HG03439 (cell line): ENCODE measurements at regions not wholly inside any gene's neighbourhood (a gene's known extent, or its start where the extent isn't known, plus 50 kb on each side); places are given as distances from the start of the nearest gene placed in this dataset.

Experiments used
- ATAC-seq: cut with Tn5 transposase; IDR thresholded peaks from one replicate; pipeline ENCODE4 v1.9.1; 2021; ENCODE audit warnings: mild to moderate bottlenecking, moderate library complexity; ENCODE audit not compliant: unreplicated experiment

DNA sequence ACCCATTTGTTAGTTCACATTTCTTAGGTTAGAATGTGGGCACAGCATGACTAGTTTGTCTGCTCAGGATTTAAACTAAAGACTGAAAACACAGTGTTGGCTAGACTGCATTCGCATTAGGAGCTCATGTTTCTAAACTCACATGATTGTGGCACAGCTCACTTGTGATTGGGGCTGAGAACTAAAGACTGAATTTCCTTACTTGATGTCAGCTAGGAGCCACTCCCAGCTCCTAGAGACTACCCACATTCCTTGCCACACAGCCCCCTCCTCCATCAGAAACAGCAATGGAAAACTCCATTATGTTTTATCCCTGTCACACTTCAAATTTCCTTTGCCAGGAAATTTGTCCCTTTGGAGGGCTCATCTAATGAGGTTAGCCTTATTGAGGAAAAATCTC, 170.2 kb upstream of the NUDT6 start:
- ATAC-seq: no peak

GRCh38 chr4:123093236-123093635, 170.8 kb upstream of the NUDT6 start:
- no peak for ATAC-seq

DNA sequence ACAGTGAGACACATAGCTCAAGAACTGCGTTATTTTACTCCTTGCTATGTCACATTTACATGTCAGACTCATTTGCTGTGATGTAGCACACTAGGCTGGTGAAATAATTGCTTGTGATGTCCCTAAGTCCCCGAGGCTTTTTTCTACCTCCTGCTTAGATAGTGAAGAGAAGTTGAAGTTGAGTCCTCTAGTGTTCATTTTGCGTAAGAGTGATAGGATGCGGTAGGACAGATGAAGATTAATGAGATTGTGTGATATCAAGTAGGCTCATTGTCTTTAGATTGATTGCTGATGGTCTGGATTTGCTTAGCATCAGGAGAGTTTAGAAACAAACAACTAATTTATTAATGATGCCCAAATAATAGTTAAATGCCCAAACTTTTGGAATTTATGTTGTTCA, 173.6 kb upstream of the NUDT6 start:
- no peak for ATAC-seq

GRCh38 chr4:123102897-123103471, 180.6 kb upstream of the NUDT6 start:
- peak; percentile 72 for ATAC-seq

- no peak for ATAC-seq
These were observed 182.1 kb upstream of the NUDT6 start for GRCh38 chr4:123104310-123105025.

DNA sequence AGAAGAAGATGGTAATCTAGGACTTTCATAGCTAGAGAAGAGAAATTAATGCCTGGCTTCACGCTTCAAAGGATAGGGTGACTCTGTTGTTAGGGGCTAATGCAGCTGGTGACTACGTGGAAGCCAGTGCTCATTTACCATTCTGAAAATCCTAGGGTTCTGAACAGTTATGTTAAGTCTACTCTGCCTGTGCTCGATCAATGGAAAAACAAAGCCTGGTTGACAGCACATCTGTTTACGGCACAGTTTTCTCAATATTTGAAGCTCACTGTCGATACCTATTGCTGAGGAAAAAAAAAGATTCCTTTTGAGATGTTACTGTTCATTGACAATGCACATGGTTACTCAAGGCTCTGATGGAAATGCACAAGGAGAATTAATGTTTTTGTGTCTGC, 182.6 kb upstream of the NUDT6 start:
- ATAC-seq: no peak

DNA sequence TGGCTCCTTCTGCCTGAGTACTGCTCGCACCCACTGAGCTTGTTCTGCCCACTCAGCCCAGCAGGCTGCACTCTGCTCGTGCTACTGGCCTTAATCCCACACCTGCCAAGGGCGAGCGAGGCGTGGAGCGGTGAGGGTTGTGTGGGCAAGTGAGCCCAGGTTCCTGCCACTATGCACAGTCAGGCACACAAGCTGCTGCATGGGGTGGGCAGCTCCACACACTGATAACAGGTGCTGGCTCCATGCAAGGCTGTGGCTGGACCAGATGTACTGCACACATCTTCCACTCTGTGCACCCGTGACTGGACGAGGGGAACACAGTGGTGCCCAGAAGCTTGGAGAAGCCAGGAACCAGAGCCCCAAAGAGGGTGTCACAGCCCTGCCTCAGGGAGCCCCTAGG, 184.3 kb upstream of the NUDT6 start:
- ATAC-seq: no peak

GRCh38 chr4:123107444-123108252, 185.3 kb upstream of the NUDT6 start:
- ATAC-seq: no peak

DNA sequence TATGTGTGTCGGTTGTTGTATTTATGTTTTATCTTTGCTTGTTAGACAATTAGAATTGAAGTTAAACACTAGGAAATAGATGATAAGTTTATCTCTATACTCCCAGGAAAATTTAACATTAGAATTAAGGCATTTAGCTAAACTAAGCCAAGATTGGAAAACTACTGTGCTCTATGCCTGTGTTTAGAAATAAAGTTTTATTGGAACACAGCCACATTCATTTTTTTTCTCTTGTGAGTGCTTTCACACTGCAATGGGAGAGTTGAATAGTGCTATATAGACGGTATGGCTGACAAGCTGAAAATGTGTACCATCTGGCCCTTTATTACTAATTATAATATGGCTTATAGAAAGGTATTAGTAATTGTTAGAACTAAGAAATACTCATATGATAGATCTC, 186.7 kb upstream of the NUDT6 start:
- ATAC-seq: no peak

- no peak for ATAC-seq
These were observed 187.8 kb upstream of the NUDT6 start for GRCh38 chr4:123110147-123110546.

DNA sequence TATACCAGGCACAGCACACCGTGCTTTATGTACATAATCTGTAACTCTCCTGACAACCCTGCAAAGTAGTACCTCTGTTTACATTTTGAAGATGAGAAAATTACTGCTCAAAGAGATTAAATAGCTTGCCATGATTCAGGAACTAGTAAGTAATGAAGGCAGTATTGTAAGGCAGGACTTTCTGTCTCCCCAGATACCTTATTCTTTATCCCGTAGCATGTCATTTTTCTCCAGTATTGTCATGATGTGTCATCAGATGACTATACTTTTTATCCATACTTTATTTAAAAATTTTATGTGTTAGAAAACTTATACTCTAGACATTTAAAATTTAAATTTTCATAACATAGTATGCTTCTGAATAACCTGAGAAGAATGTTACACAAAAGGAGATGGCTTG, 188.3 kb upstream of the NUDT6 start:
- no peak for ATAC-seq

- ATAC-seq: no peak
These were observed 190.8 kb upstream of the NUDT6 start for GRCh38 chr4:123113155-123113554.

- no peak for ATAC-seq
These were observed 191.9 kb upstream of the NUDT6 start for GRCh38 chr4:123114084-123114914.

- ATAC-seq: no peak
These were observed 192.7 kb upstream of the NUDT6 start for GRCh38 chr4:123114915-123115756.

GRCh38 chr4:123116412-123116811, 194.0 kb upstream of the NUDT6 start:
- no peak for ATAC-seq

- no peak for ATAC-seq
These were observed 198.1 kb upstream of the NUDT6 start for GRCh38 chr4:123120473-123120872.

- ATAC-seq: no peak
These were observed 199.0 kb upstream of the NUDT6 start for GRCh38 chr4:123121241-123121907.

- ATAC-seq: no peak
These were observed 203.1 kb upstream of the NUDT6 start for GRCh38 chr4:123125477-123125876.

- ATAC-seq: no peak
These were observed 204.8 kb upstream of the NUDT6 start for GRCh38 chr4:123127218-123127617.

- ATAC-seq: no peak
These were observed 205.5 kb upstream of the NUDT6 start for GRCh38 chr4:123127875-123128274.
